BLaER1 treated with 17β-estradiol and CSF1 and Interleukin-3, amounts not matched to agents 10 nM and 100 nM (cell line): ENCODE measurements at regions not wholly inside any gene's neighbourhood (a gene's known extent, or its start where the extent isn't known, plus 50 kb on each side); places are given as distances from the start of the nearest gene placed in this dataset.

Source experiments
- H3K27ac ChIP-seq, 11 experiments: shearing (Covaris generic); formaldehyde crosslinking; 2 replicates each; pipeline ENCODE4 v1.8.1; 2022
- H3K27me3 ChIP-seq, 11 experiments: shearing (Covaris generic); formaldehyde crosslinking; 2 replicates each; pipeline ENCODE4 v1.8.1; 2022
- H3K36me3 ChIP-seq, 11 experiments: shearing (Covaris generic); formaldehyde crosslinking; 2 replicates each; pipeline ENCODE4 v1.8.1; 2022
- H3K4me1 ChIP-seq, 10 experiments: shearing (Covaris generic); formaldehyde crosslinking; 2 replicates each; pipeline ENCODE4 v1.8.1; 2022
- H3K4me2 ChIP-seq, 11 experiments: shearing (Covaris generic); formaldehyde crosslinking; 2 replicates each; pipeline ENCODE4 v1.8.1; 2022
- H3K4me3 ChIP-seq, 10 experiments: shearing (Covaris generic); formaldehyde crosslinking; 2 replicates each; pipeline ENCODE4 v1.8.1; 2022
- H3K9ac ChIP-seq, 11 experiments: shearing (Covaris generic); formaldehyde crosslinking; 2 replicates each; pipeline ENCODE4 v1.8.1; 2022
- H3K9me3 ChIP-seq, 11 experiments: shearing (Covaris generic); formaldehyde crosslinking; replicated peaks in 1 of 11; 2 replicates each; pipeline ENCODE4 v1.8.1; 2022
- H4K20me1 ChIP-seq, 11 experiments: shearing (Covaris generic); formaldehyde crosslinking; 2 replicates each; pipeline ENCODE4 v1.8.1; 2022
- Cebpa-rat ChIP-seq, 11 experiments: shearing (Covaris generic); IDR thresholded peaks; 2 replicates each; pipeline ENCODE4 v1.8.1; 2022

- Histone ChIP-seq H3K9me3 (no peaks in the 10 kb centered on the region), H3K4me2 (no peak overlapping the region), H4K20me1 (no peaks in the 10 kb centered on the region), H3K27me3 (no peaks in the 10 kb centered on the region), H3K4me1 (peaks cover 0 to 4% (median 0%) of the 10 kb centered on the region in 10 experiments; a peak in 2 of 20 replicates), H3K36me3 (no peaks in the 10 kb centered on the region), H3K9ac (no peak overlapping the region), H3K4me3 (no peak overlapping the region), H3K27ac (no peak overlapping the region)
- TF ChIP-seq Cebpa-rat (IDR thresholded peaks at IDR 0.05) = no peak
Measured at GRCh38 chr3:174596447-174596982, 262.6 kb upstream of the NAALADL2 start.

GRCh38 chr3:174598885-174599439 lies 260.2 kb upstream of the NAALADL2 start:
- H4K20me1 ChIP-seq = no peaks in the 10 kb centered on the region
- no peak for TF ChIP-seq Cebpa-rat (IDR thresholded peaks at IDR 0.05)
- H3K27ac ChIP-seq = no peak overlapping the region
- H3K4me2 ChIP-seq = no peak overlapping the region
- H3K4me1 ChIP-seq = peaks cover 0 to 4% (median 0%) of the 10 kb centered on the region in 10 experiments; a peak in 2 of 20 replicates
- no peaks in the 10 kb centered on the region for H3K9me3 ChIP-seq
- H3K4me3 ChIP-seq = no peak overlapping the region
- H3K27me3 ChIP-seq = no peaks in the 10 kb centered on the region
- H3K9ac ChIP-seq = no peak overlapping the region
- no peaks in the 10 kb centered on the region for H3K36me3 ChIP-seq

GRCh38 chr3:174613173-174613572 lies 246.0 kb upstream of the NAALADL2 start:
- Histone ChIP-seq H3K4me2 (no peak overlapping the region), H3K4me3 (no peak overlapping the region), H3K27ac (no peak overlapping the region), H3K27me3 (no peaks in the 10 kb centered on the region), H3K4me1 (peaks cover 3 to 11% (median 7%) of the 10 kb centered on the region in 10 experiments; a peak in 15 of 20 replicates), H4K20me1 (no peaks in the 10 kb centered on the region), H3K9ac (no peak overlapping the region), H3K36me3 (no peaks in the 10 kb centered on the region), H3K9me3 (no peaks in the 10 kb centered on the region)
- no peak for TF ChIP-seq Cebpa-rat (IDR thresholded peaks at IDR 0.05)

GRCh38 chr3:174614036-174614435 lies 245.1 kb upstream of the NAALADL2 start:
- H3K9me3 ChIP-seq = no peaks in the 10 kb centered on the region
- no peaks in the 10 kb centered on the region for H4K20me1 ChIP-seq
- H3K27me3 ChIP-seq = no peaks in the 10 kb centered on the region
- peaks cover 7 to 19% (median 13%) of the 10 kb centered on the region in 10 experiments; a peak in 18 of 20 replicates for H3K4me1 ChIP-seq
- no peak overlapping the region for H3K4me3 ChIP-seq
- H3K9ac ChIP-seq = no peak overlapping the region
- TF ChIP-seq Cebpa-rat (IDR thresholded peaks at IDR 0.05) = no peak
- H3K27ac ChIP-seq = no peak overlapping the region
- H3K4me2 ChIP-seq = peak overlapping the region in 8 of 11 experiments; percentile 6 to 63 (median 36); a peak in 12 of 22 replicates
- H3K36me3 ChIP-seq = no peaks in the 10 kb centered on the region

GRCh38 chr3:174618368-174619080 lies 240.6 kb upstream of the NAALADL2 start:
- Histone ChIP-seq H3K4me1 (peaks cover 12 to 29% (median 18%) of the 10 kb centered on the region in 10 experiments; a peak in 19 of 20 replicates), H3K27me3 (no peaks in the 10 kb centered on the region), H3K4me2 (peak overlapping the region in 9 of 11 experiments; percentile 0 to 58 (median 40); a peak in 13 of 22 replicates), H3K4me3 (no peak overlapping the region), H4K20me1 (no peaks in the 10 kb centered on the region), H3K27ac (no peak overlapping the region), H3K9me3 (no peaks in the 10 kb centered on the region), H3K36me3 (no peaks in the 10 kb centered on the region), H3K9ac (no peak overlapping the region)
- TF ChIP-seq Cebpa-rat (IDR thresholded peaks at IDR 0.05) = no peak

- Histone ChIP-seq H3K4me3 (no peak overlapping the region), H3K9me3 (no peaks in the 10 kb centered on the region), H3K27me3 (no peaks in the 10 kb centered on the region), H3K36me3 (no peaks in the 10 kb centered on the region), H3K9ac (no peak overlapping the region), H3K27ac (no peak overlapping the region), H3K4me1 (peaks cover 8 to 22% (median 17%) of the 10 kb centered on the region in 10 experiments; a peak in 19 of 20 replicates), H4K20me1 (no peaks in the 10 kb centered on the region), H3K4me2 (peak overlapping the region in 10 of 11 experiments; percentile 0 to 58 (median 38); a peak in 14 of 22 replicates)
- no peak for TF ChIP-seq Cebpa-rat (IDR thresholded peaks at IDR 0.05)
Measured at GRCh38 chr3:174619239-174619638, 239.9 kb upstream of the NAALADL2 start.

- H3K9me3 ChIP-seq = no peaks in the 10 kb centered on the region
Measured at GRCh38 chr3:174620138-174620537, 239.0 kb upstream of the NAALADL2 start.

GRCh38 chr3:174620855-174621472 lies 238.2 kb upstream of the NAALADL2 start:
- H3K4me1 ChIP-seq = peaks cover 6 to 20% (median 17%) of the 10 kb centered on the region in 10 experiments; a peak in 18 of 20 replicates
- no peak overlapping the region for H3K4me3 ChIP-seq
- H3K36me3 ChIP-seq = no peaks in the 10 kb centered on the region
- no peaks in the 10 kb centered on the region for H3K9me3 ChIP-seq
- no peak overlapping the region for H3K4me2 ChIP-seq
- no peaks in the 10 kb centered on the region for H3K27me3 ChIP-seq
- H4K20me1 ChIP-seq = no peaks in the 10 kb centered on the region
- no peak for TF ChIP-seq Cebpa-rat (IDR thresholded peaks at IDR 0.05)
- no peak overlapping the region for H3K27ac ChIP-seq
- H3K9ac ChIP-seq = no peak overlapping the region

More at GRCh38 chr3:174620138-174620537, 239.0 kb upstream of the NAALADL2 start:
- H3K9ac ChIP-seq = no peak overlapping the region
- no peak overlapping the region for H3K4me2 ChIP-seq
- no peak overlapping the region for H3K27ac ChIP-seq
- H4K20me1 ChIP-seq = no peaks in the 10 kb centered on the region
- H3K36me3 ChIP-seq = no peaks in the 10 kb centered on the region
- no peaks in the 10 kb centered on the region for H3K27me3 ChIP-seq
- no peak for TF ChIP-seq Cebpa-rat (IDR thresholded peaks at IDR 0.05)
- H3K4me3 ChIP-seq = no peak overlapping the region
- H3K4me1 ChIP-seq = peaks cover 6 to 20% (median 17%) of the 10 kb centered on the region in 10 experiments; a peak in 18 of 20 replicates

GRCh38 chr3:174633342-174633741 lies 225.8 kb upstream of the NAALADL2 start:
- Histone ChIP-seq H3K4me3 (no peak overlapping the region), H3K36me3 (no peaks in the 10 kb centered on the region), H3K4me1 (no peaks in the 10 kb centered on the region), H3K27ac (no peak overlapping the region), H3K9ac (no peak overlapping the region), H3K4me2 (no peak overlapping the region), H3K27me3 (no peaks in the 10 kb centered on the region), H3K9me3 (no peaks in the 10 kb centered on the region), H4K20me1 (no peaks in the 10 kb centered on the region)
- no peak for TF ChIP-seq Cebpa-rat (IDR thresholded peaks at IDR 0.05)
